ENCODE measurements at regions not wholly inside any gene's neighbourhood (a gene's known extent, or its start where the extent isn't known, plus 50 kb on each side); places are given as distances from the start of the nearest gene placed in this dataset.

- Histone ChIP-seq H2BK20ac (ENCODE audit: low read depth, low read length, poor library complexity, severe bottlenecking) (no peak overlapping the region), H4K8ac (replicated peaks; ENCODE audit: insufficient read length, low read depth, low read length) (no peak overlapping the region), H3T11ph (ENCODE audit: low read length) (no peak overlapping the region), H3K18ac (ENCODE audit: insufficient read length, low read depth, low read length) (no peak overlapping the region), H3K4me2 (ENCODE audit: insufficient read depth, insufficient read length, low read length) (no peak overlapping the region), H2BK15ac (ENCODE audit: low read depth, low read length) (no peak overlapping the region), H3K14ac (ENCODE audit: insufficient read depth, low read length) (no peak overlapping the region), H3K27me3 (ENCODE audit: insufficient read depth, low read length) (no peaks in the 10 kb centered on the region), H3K4me1 (ENCODE audit: insufficient read depth, low read length) (no peaks in the 10 kb centered on the region), H3K79me2 (ENCODE audit: insufficient read depth, low read length) (no peaks in the 10 kb centered on the region), H2BK12ac (ENCODE audit: insufficient read length, low read depth, low read length) (no peak overlapping the region), H2AFZ (ENCODE audit: low read length) (no peak overlapping the region), H3K4ac (ENCODE audit: low read depth, low read length) (no peak overlapping the region), H3K9me3 (ENCODE audit: control insufficient read depth, low read depth, low read length) (no peaks in the 10 kb centered on the region), H3K27ac (ENCODE audit: insufficient read length, low read depth, low read length) (no peak overlapping the region), H3K9ac (ENCODE audit: extremely low read depth, insufficient read length, low read length) (no peak overlapping the region), H3K79me1 (ENCODE audit: insufficient read depth, low read depth, low read length, poor library complexity, severe bottlenecking) (no peaks in the 10 kb centered on the region), H2AK5ac (ENCODE audit: insufficient read length, low read length) (no peak overlapping the region), H4K5ac (ENCODE audit: insufficient read length, low read depth, low read length) (no peak overlapping the region), H3K56ac (ENCODE audit: insufficient read length, low read depth, low read length) (no peak overlapping the region), H2BK5ac (ENCODE audit: insufficient read length, low read length) (no peak overlapping the region), H3K23me2 (ENCODE audit: insufficient read length, low read depth, low read length, poor library complexity, severe bottlenecking) (no peaks in the 10 kb centered on the region), H2BK120ac (ENCODE audit: low read depth, low read length, poor library complexity, severe bottlenecking) (no peak overlapping the region), H4K91ac (ENCODE audit: insufficient read length, low read depth, low read length) (no peak overlapping the region), H3K23ac (ENCODE audit: insufficient read length, low read depth, low read length) (no peak overlapping the region), H4K20me1 (ENCODE audit: control insufficient read depth, insufficient read depth, insufficient read length) (no peaks in the 10 kb centered on the region)
- DNase-seq, result no peak
- TF ChIP-seq, protein P1, sequence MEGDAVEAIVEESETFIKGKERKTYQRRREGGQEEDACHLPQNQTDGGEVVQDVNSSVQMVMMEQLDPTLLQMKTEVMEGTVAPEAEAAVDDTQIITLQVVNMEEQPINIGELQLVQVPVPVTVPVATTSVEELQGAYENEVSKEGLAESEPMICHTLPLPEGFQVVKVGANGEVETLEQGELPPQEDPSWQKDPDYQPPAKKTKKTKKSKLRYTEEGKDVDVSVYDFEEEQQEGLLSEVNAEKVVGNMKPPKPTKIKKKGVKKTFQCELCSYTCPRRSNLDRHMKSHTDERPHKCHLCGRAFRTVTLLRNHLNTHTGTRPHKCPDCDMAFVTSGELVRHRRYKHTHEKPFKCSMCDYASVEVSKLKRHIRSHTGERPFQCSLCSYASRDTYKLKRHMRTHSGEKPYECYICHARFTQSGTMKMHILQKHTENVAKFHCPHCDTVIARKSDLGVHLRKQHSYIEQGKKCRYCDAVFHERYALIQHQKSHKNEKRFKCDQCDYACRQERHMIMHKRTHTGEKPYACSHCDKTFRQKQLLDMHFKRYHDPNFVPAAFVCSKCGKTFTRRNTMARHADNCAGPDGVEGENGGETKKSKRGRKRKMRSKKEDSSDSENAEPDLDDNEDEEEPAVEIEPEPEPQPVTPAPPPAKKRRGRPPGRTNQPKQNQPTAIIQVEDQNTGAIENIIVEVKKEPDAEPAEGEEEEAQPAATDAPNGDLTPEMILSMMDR (conservative IDR thresholded peaks at IDR 0.05), result no peak
- Mint-ChIP-seq H3K27me3 (ENCODE audit: low read depth) (no peaks in the 10 kb centered on the region), H3K4me1 (no peaks in the 10 kb centered on the region), H3K9me3 (no peaks in the 10 kb centered on the region), H3K27ac (no peak overlapping the region), H3K36me3 (ENCODE audit: insufficient read depth in 1 of 3, low read depth in 3 of 3) (peaks cover 0 to 5% (median 3%) of the 10 kb centered on the region in 3 experiments; a peak in 2 of 7 replicates), H3K4me3 (no peak overlapping the region)
- no CpG with 5 or more reads among the region's 6 CpGs for WGBS (ENCODE audit: extremely low coverage, insufficient read length, low lambda C conversion rate)
Observed at GRCh38 chr3:176155012-176155411, 1042.3 kb downstream of the TBL1XR1 start.

Measured in H9 (cell line).